ENCODE measurements at regions not wholly inside any gene's neighbourhood (a gene's known extent, or its start where the extent isn't known, plus 50 kb on each side); places are given as distances from the start of the nearest gene placed in this dataset.

DNA sequence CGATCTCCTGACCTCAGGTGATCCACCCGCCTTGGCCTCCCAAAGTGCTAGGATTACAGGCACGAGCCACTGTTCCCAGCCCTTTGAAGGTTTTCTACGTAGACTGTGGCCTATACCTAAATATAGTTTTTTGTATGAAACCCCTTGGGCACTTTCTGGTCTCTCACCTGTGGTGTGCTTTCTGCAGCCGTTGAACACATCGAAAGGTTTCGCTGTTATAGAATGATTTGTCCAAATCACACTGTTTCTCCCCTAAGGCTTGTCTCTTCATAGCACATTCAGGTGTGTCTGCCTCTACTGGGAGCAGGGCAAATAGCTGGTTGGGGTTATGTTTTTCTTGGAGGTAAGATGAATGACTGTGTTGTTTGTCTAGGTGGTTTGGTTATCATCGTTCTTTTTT, 597.9 kb downstream of the RNF144B start:
- TF ChIP-seq TARDBP (IDR thresholded peaks at IDR 0.05) (no peak), ELF4 (IDR thresholded peaks at IDR 0.05) (no peak), FOXA1 (IDR thresholded peaks at IDR 0.05) (no peak), FOXK2 (IDR thresholded peaks at IDR 0.05) (no peak), SP1 (IDR thresholded peaks at IDR 0.05) (no peak), BHLHE40 (IDR thresholded peaks at IDR 0.05; ENCODE audit: borderline replicate concordance) (no peak), CTBP1 (IDR thresholded peaks at IDR 0.05; ENCODE audit: borderline replicate concordance) (no peak), SUZ12 (IDR thresholded peaks at IDR 0.05) (no peak), HDGF (IDR thresholded peaks at IDR 0.05; ENCODE audit: borderline replicate concordance) (no peak), NFRKB (IDR thresholded peaks at IDR 0.05) (no peak), L3MBTL2 (conservative IDR thresholded peaks at IDR 0.05) (no peak), ZNF384 (IDR thresholded peaks at IDR 0.05) (no peak), FOXM1 (IDR thresholded peaks at IDR 0.05; ENCODE audit: borderline replicate concordance) (no peak)
- TF ChIP-seq, protein P1, sequence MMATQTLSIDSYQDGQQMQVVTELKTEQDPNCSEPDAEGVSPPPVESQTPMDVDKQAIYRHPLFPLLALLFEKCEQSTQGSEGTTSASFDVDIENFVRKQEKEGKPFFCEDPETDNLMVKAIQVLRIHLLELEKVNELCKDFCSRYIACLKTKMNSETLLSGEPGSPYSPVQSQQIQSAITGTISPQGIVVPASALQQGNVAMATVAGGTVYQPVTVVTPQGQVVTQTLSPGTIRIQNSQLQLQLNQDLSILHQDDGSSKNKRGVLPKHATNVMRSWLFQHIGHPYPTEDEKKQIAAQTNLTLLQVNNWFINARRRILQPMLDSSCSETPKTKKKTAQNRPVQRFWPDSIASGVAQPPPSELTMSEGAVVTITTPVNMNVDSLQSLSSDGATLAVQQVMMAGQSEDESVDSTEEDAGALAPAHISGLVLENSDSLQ (IDR thresholded peaks at IDR 0.05), result no peak

Data from HEK293T (cell line).